NCI-H446 (cell line): ENCODE measurements at regions not wholly inside any gene's neighbourhood (a gene's known extent, or its start where the extent isn't known, plus 50 kb on each side); places are given as distances from the start of the nearest gene placed in this dataset.
"Not testable (repeated sequence)": the region's sequence is repeated elsewhere in the genome, so short reads cannot be mapped to it uniquely, and the experiment has no call there.

Experiments
- DNase-seq, 2 experiments: peaks; one replicate each; lab custom pipeline; 2025; lab: John Stamatoyannopoulos, UW

- DNase-seq: no peak
These were observed 108.2 kb upstream of the ADAMTS3 start for GRCh38 chr4:72677265-72677664.

GRCh38 chr4:72671980-72672379 is 103.0 kb upstream of the ADAMTS3 start:
- no peak for DNase-seq

DNA sequence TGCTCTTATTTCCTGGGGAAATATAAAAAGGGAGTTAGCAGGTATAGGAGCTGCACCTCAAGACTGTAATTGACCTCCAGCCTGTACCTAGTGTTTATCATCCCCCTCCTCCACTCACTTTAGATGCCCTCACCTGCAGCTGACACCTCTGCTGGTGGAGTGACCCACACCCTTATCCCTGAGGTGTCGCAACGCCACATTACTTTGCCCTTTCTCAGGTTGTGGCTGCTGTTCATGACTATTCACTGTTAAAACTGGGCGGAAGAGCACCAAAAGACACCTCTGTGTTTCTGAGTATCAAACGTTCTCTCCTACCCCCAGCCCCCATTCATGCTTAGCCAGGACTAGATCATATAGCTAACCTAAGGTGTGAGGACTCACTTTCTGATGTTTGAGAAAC is 101.5 kb upstream of the ADAMTS3 start:
- no peak for DNase-seq

- no peak for DNase-seq
These were observed 97.9 kb upstream of the ADAMTS3 start for GRCh38 chr4:72666910-72667309.

- DNase-seq: no peak
These were observed 96.3 kb upstream of the ADAMTS3 start for GRCh38 chr4:72665171-72665968.

DNA sequence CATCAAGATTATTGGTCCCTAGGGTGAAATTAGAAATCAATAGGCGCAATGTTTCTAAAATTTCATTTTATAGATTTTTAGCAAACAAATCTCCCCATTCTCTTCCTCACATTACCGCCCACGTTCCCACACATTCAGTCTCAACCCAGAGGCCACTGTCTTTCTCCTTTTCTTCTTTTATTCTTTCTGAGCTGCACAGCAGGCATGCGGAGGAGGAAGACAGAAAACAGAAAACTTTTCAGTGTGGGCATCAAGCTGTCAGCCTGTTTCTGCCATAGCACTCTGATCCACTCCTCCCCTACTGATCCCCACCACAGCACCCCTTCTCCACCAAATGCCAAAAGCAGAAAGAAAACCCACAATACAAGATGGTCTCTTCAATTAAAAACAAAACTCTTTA is 94.8 kb upstream of the ADAMTS3 start:
- no peak for DNase-seq

DNA sequence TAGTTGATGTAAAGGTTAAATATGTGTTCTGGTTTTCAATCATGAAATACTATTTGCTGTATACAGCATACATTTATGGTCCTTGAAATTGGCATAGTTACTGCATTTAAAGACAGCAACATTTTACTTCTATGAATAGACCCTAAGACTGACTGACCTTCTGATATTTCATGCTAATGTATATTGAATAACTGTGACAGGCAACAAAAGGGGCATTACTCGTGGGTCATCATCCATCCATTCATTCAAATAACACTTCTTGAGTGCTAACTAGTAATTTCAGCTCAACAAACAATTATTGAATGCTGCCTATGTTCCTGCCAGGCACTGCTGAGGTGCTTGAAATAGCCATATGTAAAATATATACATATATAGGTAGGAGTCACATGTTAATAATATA is 92.8 kb upstream of the ADAMTS3 start:
- DNase-seq: no peak

- DNase-seq: no peak
These were observed 72.6 kb upstream of the ADAMTS3 start for GRCh38 chr4:72641611-72642010.

- DNase-seq: not testable (repeated sequence)
These were observed 67.8 kb upstream of the ADAMTS3 start for GRCh38 chr4:72636866-72637265.

GRCh38 chr4:72635931-72636330 is 66.9 kb upstream of the ADAMTS3 start:
- DNase-seq: not testable (repeated sequence)

DNA sequence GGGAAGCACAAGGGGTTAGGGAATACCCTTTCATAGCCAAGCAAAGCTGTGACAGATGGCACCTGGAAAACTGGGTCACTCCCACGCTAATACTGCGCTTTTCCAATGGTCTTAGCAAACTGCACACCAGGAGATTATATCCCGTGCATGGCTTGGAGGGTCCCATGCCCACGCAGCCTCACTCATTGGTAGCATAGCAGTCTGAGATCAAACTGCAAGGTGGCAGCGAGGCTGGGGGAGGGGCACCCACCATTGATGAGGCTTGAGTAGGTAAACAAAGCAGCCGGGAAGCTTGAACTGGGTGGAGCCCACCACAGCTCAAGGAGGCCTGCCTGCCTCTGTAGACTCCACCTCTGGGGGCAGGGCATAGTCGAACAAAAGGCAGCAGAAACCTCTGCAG is 63.2 kb upstream of the ADAMTS3 start:
- not testable (repeated sequence) for DNase-seq

GRCh38 chr4:72631296-72631695 is 62.3 kb upstream of the ADAMTS3 start:
- DNase-seq: no peak

GRCh38 chr4:72629540-72629939 is 60.5 kb upstream of the ADAMTS3 start:
- DNase-seq: no peak

- DNase-seq: no peak
These were observed 58.7 kb upstream of the ADAMTS3 start for GRCh38 chr4:72627723-72628122.
